Panc1 (cell line): ENCODE measurements at regions not wholly inside any gene's neighbourhood (a gene's known extent, or its start where the extent isn't known, plus 50 kb on each side); places are given as distances from the start of the nearest gene placed in this dataset.

Experiments used
- ATAC-seq: fragments of 200-7000 bp; cut with Tn5 transposase; 2 replicates; pipeline ENCODE4 v1.9.1; 2020; ENCODE audit warnings: mild to moderate bottlenecking, moderate library complexity
- BruUV-seq: library from RNA; stranded (reverse); fragments of 400-500 nt; replicated peaks from 2 replicates; lab custom pipeline; 2021; lab: Mats Ljungman, UMichigan
- CTCF ChIA-PET: fragments of 300-600 bp; sonication (Branson Sonifier 250); formaldehyde crosslinking; loops from one replicate; lab custom pipeline; 2022; ENCODE audit warnings: antibody characterized with exemption; lab: Charles Lee
- POLR2A ChIA-PET: fragments of 300-600 bp; sonication (Branson Sonifier 250); formaldehyde crosslinking; loops from one replicate; lab custom pipeline; 2022; ENCODE audit warnings: antibody characterized with exemption; lab: Charles Lee
- DNase-seq: peaks from one replicate; pipeline ENCODE4 v3.0.0-alpha.2; 2010; ENCODE audit warnings: low read depth, low spot score
- H3K27ac ChIP-seq: 2 replicates; pipeline ENCODE4 v1.5.1; 2011; ENCODE audit warnings: mild to moderate bottlenecking, low read length, inconsistent platforms
- H3K27me3 ChIP-seq: fragments of 200-500 bp; sonication (Bioruptor generic); 2 replicates; pipeline ENCODE4 v1.6.0; 2014; ENCODE audit warnings: low read length, inconsistent platforms; ENCODE audit not compliant: control insufficient read depth, insufficient read depth
- H3K36me3 ChIP-seq: fragments of 200-500 bp; sonication (Bioruptor generic); 2 replicates; pipeline ENCODE4 v1.5.1; 2014; ENCODE audit warnings: inconsistent platforms, mild to moderate bottlenecking, low read length, moderate library complexity; ENCODE audit not compliant: control insufficient read depth, insufficient read depth
- H3K4me1 ChIP-seq: 2 replicates; pipeline ENCODE4 v1.5.1; 2011; ENCODE audit warnings: inconsistent platforms, mild to moderate bottlenecking, low read length, moderate library complexity; ENCODE audit not compliant: control insufficient read depth, insufficient read depth
- H3K4me3 ChIP-seq, 2 experiments: 2 replicates each; pipeline ENCODE4 v1.5.1; 2011 to 2012; ENCODE audit warnings: low read depth in 2 of 2, low read length in 2 of 2, mild to moderate bottlenecking in 2 of 2, inconsistent platforms in 1 of 2, moderate library complexity in 1 of 2
- H3K9me3 ChIP-seq: fragments of 200-500 bp; sonication (Bioruptor generic); 2 replicates; pipeline ENCODE4 v1.5.1; 2014; ENCODE audit warnings: low read depth, mild to moderate bottlenecking, inconsistent platforms, low read length, moderate library complexity; ENCODE audit not compliant: control insufficient read depth, insufficient read depth
- CTCF ChIP-seq: fragments of 450-650 bp; IDR thresholded peaks from 2 replicates; pipeline ENCODE4 v1.5.1; 2017; ENCODE audit warnings: mild to moderate bottlenecking
- POLR2AphosphoS5 ChIP-seq: IDR thresholded peaks from 2 replicates; pipeline ENCODE4 v1.6.1; 2012; ENCODE audit warnings: mild to moderate bottlenecking, low read depth, low read length, moderate library complexity
- REST ChIP-seq, 2 experiments: IDR thresholded peaks; 2 replicates each; pipeline ENCODE4 v1.6.1; 2011 to 2012; ENCODE audit warnings: low read depth in 2 of 2, control low read depth in 1 of 2, low read length in 1 of 2, mild to moderate bottlenecking in 1 of 2, moderate library complexity in 1 of 2; ENCODE audit not compliant: insufficient read depth in 1 of 2
- SIN3A ChIP-seq: IDR thresholded peaks from 2 replicates; pipeline ENCODE4 v1.6.1; 2012; ENCODE audit warnings: low read depth, mild to moderate bottlenecking, low read length, moderate library complexity, borderline replicate concordance; ENCODE audit not compliant: insufficient read depth
- TCF7L2 ChIP-seq: IDR thresholded peaks from 2 replicates; pipeline ENCODE4 v1.6.1; 2011; ENCODE audit warnings: mild to moderate bottlenecking, low read depth, low read length, inconsistent platforms
- in situ Hi-C: cut with HindIII; loops from 2 replicates; pipeline ENCODE4 v1.10.0; 2016; ENCODE audit warnings: low sequenced_read_pairs, low pct_unique_long_range_greater_than_20kb
- intact Hi-C: fragments of 100-400 bp; cut with micrococcal nuclease; formaldehyde crosslinking; loops from one replicate; pipeline ENCODE4 v1.10.0; 2022; ENCODE audit not compliant: unreplicated experiment

- Histone ChIP-seq H3K4me3 (no peak overlapping the region), H3K4me1 (no peaks in the 10 kb centered on the region), H3K27me3 (no peaks in the 10 kb centered on the region), H3K9me3 (no peaks in the 10 kb centered on the region), H3K36me3 (no peaks in the 10 kb centered on the region), H3K27ac (no peak overlapping the region)
- ChIA-PET CTCF (no interaction called here), POLR2A (no interaction called here)
- in situ Hi-C loops, result no loop called here
- ATAC-seq (no peak), DNase-seq (no peak)
- TF ChIP-seq TCF7L2 (no peak), CTCF (no peak), POLR2AphosphoS5 (no peak), REST (IDR thresholded peaks at IDR 0.05; ENCODE audit: insufficient read depth in 1 of 2, low read depth in 2 of 2, low read length in 1 of 2) (no peak), SIN3A (no peak)
- intact Hi-C loops, result no loop called here
- no TSS peak for BruUV-seq
Measured at GRCh38 chr1:55939866-55940265, 639.5 kb downstream of the PLPP3 start.

GRCh38 chr1:55938861-55939260, 640.5 kb downstream of the PLPP3 start:
- Histone ChIP-seq H3K27me3 (no peaks in the 10 kb centered on the region), H3K4me1 (no peaks in the 10 kb centered on the region), H3K4me3 (no peak overlapping the region), H3K27ac (no peak overlapping the region), H3K9me3 (no peaks in the 10 kb centered on the region), H3K36me3 (no peaks in the 10 kb centered on the region)
- no peak for TF ChIP-seq REST (IDR thresholded peaks at IDR 0.05; ENCODE audit: insufficient read depth in 1 of 2, low read depth in 2 of 2, low read length in 1 of 2)
- TF ChIP-seq CTCF, result no peak
- TF ChIP-seq POLR2AphosphoS5, result no peak
- TF ChIP-seq TCF7L2, result no peak
- TF ChIP-seq SIN3A, result no peak
- DNase-seq, result no peak
- in situ Hi-C loops, result no loop called here
- intact Hi-C loops, result no loop called here
- POLR2A ChIA-PET, result no interaction called here
- CTCF ChIA-PET, result no interaction called here
- no peak; the same call in 1 of the 2 replicates for ATAC-seq
- BruUV-seq, result no TSS peak
